HCT116 (cell line): ENCODE measurements at regions not wholly inside any gene's neighbourhood (a gene's known extent, or its start where the extent isn't known, plus 50 kb on each side); places are given as distances from the start of the nearest gene placed in this dataset.

Source experiments
- ATAC-seq: fragments of 200-7000 bp; cut with Tn5 transposase; 2 replicates; pipeline ENCODE4 v1.9.1; 2020; ENCODE audit warnings: mild to moderate bottlenecking, moderate library complexity
- BruUV-seq: library from RNA; stranded (reverse); fragments of 400-500 nt; replicated peaks from 2 replicates; lab custom pipeline; 2021; lab: Mats Ljungman, UMichigan
- CTCF ChIA-PET: fragments of 300-600 bp; sonication (Branson Sonifier 250); formaldehyde crosslinking; loops from one replicate; lab custom pipeline; 2021; ENCODE audit warnings: antibody characterized with exemption; lab: Charles Lee
- POLR2A ChIA-PET: fragments of 300-600, 350-600 bp; sonication (Branson Sonifier 250); formaldehyde crosslinking; loops from one replicate; lab custom pipeline; 2021; ENCODE audit warnings: antibody characterized with exemption; lab: Charles Lee
- RAD21 ChIA-PET, 2 experiments: fragments of 300-600 bp; sonication (Branson Sonifier 250); formaldehyde crosslinking; loops; one replicate each; lab custom pipeline; 2023; ENCODE audit warnings: low total read pairs in 2 of 2; ENCODE audit not compliant: uncharacterized antibody in 2 of 2, unreplicated experiment in 2 of 2, low non-redundant PET in 1 of 2; lab: Charles Lee
- DNase-seq: peaks from one replicate; pipeline ENCODE4 v3.0.0-alpha.2; 2010; ENCODE audit warnings: low read depth, low spot score
- H2AFZ ChIP-seq: fragments of 200-600 bp; shearing (Covaris generic), sonication (generic); 2 replicates; pipeline ENCODE4 v1.6.1; 2017; ENCODE audit warnings: low read depth, mixed run types, mixed read lengths, antibody characterized with exemption, low read length; ENCODE audit not compliant: poor library complexity, severe bottlenecking
- H3K27ac ChIP-seq: 2 replicates; pipeline ENCODE4 v1.5.1; 2012; ENCODE audit warnings: low read depth, low read length
- H3K27me3 ChIP-seq: fragments of 200-600 bp; sonication (generic); 2 replicates; pipeline ENCODE4 v1.6.1; 2016; ENCODE audit warnings: mixed run types, low read length, mixed read lengths; ENCODE audit not compliant: insufficient read depth
- H3K36me3 ChIP-seq, 2 experiments: fragments of 200-500 bp in 1 of 2; fragments of 200-600 bp in 1 of 2; sonication (Bioruptor generic) in 1 of 2; sonication (generic) in 1 of 2; 2 replicates each; pipeline versions ENCODE4 v1.5.1 to v1.6.1; 2014 to 2016; ENCODE audit warnings: low read length in 2 of 2, inconsistent platforms in 1 of 2, mixed read lengths in 1 of 2, mixed run types in 1 of 2; ENCODE audit not compliant: insufficient read depth in 2 of 2, control insufficient read depth in 1 of 2
- H3K4me1 ChIP-seq, 2 experiments: fragments of 200-600 bp in 1 of 2; sonication (generic) in 1 of 2; 2 replicates each; pipeline versions ENCODE4 v1.5.1 to v1.6.1; 2012 to 2017; ENCODE audit warnings: low read length in 2 of 2, inconsistent platforms in 1 of 2, mild to moderate bottlenecking in 1 of 2, mixed read lengths in 1 of 2, mixed run types in 1 of 2, moderate library complexity in 1 of 2; ENCODE audit not compliant: insufficient read depth in 2 of 2, control insufficient read depth in 1 of 2
- H3K4me2 ChIP-seq: fragments of 200-600 bp; sonication (generic); 2 replicates; pipeline ENCODE4 v1.6.1; 2017; ENCODE audit warnings: mixed run types, low read length, mixed read lengths
- H3K4me3 ChIP-seq, 2 experiments: fragments of 200-600 bp in 1 of 2; sonication (generic) in 1 of 2; replicated peaks in 1 of 2; 2 replicates each; pipeline ENCODE4 v1.5.1; 2011 to 2016; ENCODE audit warnings: low read length in 2 of 2, control low read depth in 1 of 2, low read depth in 1 of 2, mild to moderate bottlenecking in 1 of 2, mixed read lengths in 1 of 2, mixed run types in 1 of 2
- H3K79me2 ChIP-seq: fragments of 200-600 bp; sonication (generic); 2 replicates; pipeline ENCODE4 v1.6.1; 2017; ENCODE audit warnings: mild to moderate bottlenecking, mixed run types, low read length, moderate library complexity, mixed read lengths; ENCODE audit not compliant: insufficient read depth
- H3K9ac ChIP-seq: fragments of 200-600 bp; sonication (generic); 2 replicates; pipeline ENCODE4 v1.6.1; 2016; ENCODE audit warnings: low read length, mixed read lengths
- H3K9me2 ChIP-seq: fragments of 200-600 bp; sonication (generic), shearing (Covaris generic); 2 replicates; pipeline ENCODE4 v1.6.1; 2017; ENCODE audit warnings: mixed run types, mild to moderate bottlenecking, moderate library complexity; ENCODE audit not compliant: insufficient read depth
- H3K9me3 ChIP-seq, 2 experiments: fragments of 200-500 bp in 1 of 2; fragments of 200-600 bp in 1 of 2; sonication (Bioruptor generic) in 1 of 2; sonication (generic) in 1 of 2; 2 replicates each; pipeline ENCODE4 v1.6.1; 2014 to 2017; ENCODE audit warnings: low read length in 2 of 2, mixed read lengths in 2 of 2, inconsistent platforms in 1 of 2, low read depth in 1 of 2, mild to moderate bottlenecking in 1 of 2, mixed run types in 1 of 2, moderate library complexity in 1 of 2; ENCODE audit not compliant: control insufficient read depth in 1 of 2, insufficient read depth in 1 of 2
- H4K20me1 ChIP-seq: fragments of 200-600 bp; sonication (generic), shearing (Covaris generic); 2 replicates; pipeline ENCODE4 v1.6.1; 2017; ENCODE audit warnings: mixed run types, mild to moderate bottlenecking, moderate library complexity; ENCODE audit not compliant: insufficient read depth
- EZH2phosphoT487 ChIP-seq: fragments of 200-600 bp; IDR thresholded peaks from 2 replicates; pipeline ENCODE4 v1.6.1; 2018; ENCODE audit warnings: antibody characterized with exemption, borderline replicate concordance
- SRF ChIP-seq: IDR thresholded peaks from 2 replicates; pipeline ENCODE4 v1.6.1; 2012; ENCODE audit warnings: low read depth
- TCF7L2 ChIP-seq: IDR thresholded peaks from 2 replicates; pipeline ENCODE4 v1.7.0; 2011; ENCODE audit warnings: borderline replicate concordance, inconsistent platforms; ENCODE audit not compliant: insufficient read depth, insufficient read length; ENCODE audit errors: extremely low read depth
- YY1 ChIP-seq: IDR thresholded peaks from 2 replicates; pipeline ENCODE4 v1.6.1; 2011; ENCODE audit warnings: low read length, low read depth, moderate library complexity, mild to moderate bottlenecking; ENCODE audit not compliant: insufficient replicate concordance; ENCODE audit errors: extremely low read depth
- ZFX ChIP-seq: fragments of 450-650 bp; IDR thresholded peaks from 2 replicates; pipeline ENCODE4 v1.6.1; 2017
- intact Hi-C: fragments of 100-400 bp; cut with micrococcal nuclease; formaldehyde crosslinking; loops from 2 replicates; pipeline ENCODE4 v1.10.0; 2022
- TF ChIP-seq, protein P1 (sequence below): IDR thresholded peaks from 2 replicates; pipeline ENCODE4 v1.6.1; 2012
- TF ChIP-seq, protein P2 (sequence below), 3 experiments: fragments of 200-600 bp in 1 of 3; sonication (generic) in 1 of 3; IDR thresholded peaks in 2 of 3; conservative IDR thresholded peaks in 1 of 3; 2 replicates each; pipeline ENCODE4 v1.5.1; 2012 to 2017; ENCODE audit warnings: low read depth in 2 of 3, low read length in 2 of 3, antibody characterized with exemption in 1 of 3, borderline replicate concordance in 1 of 3, control low read depth in 1 of 3, mild to moderate bottlenecking in 1 of 3, mixed read lengths in 1 of 3, mixed run types in 1 of 3, moderate library complexity in 1 of 3; ENCODE audit not compliant: insufficient read depth in 1 of 3
- TF ChIP-seq, protein P3 (sequence below): IDR thresholded peaks from 2 replicates; pipeline ENCODE4 v1.6.1; 2012
- TF ChIP-seq, protein P4 (sequence below): IDR thresholded peaks from 2 replicates; pipeline ENCODE4 v1.6.1; 2011; ENCODE audit warnings: mild to moderate bottlenecking, low read length, moderate library complexity; ENCODE audit not compliant: insufficient replicate concordance; ENCODE audit errors: extremely low read depth
- TF ChIP-seq, protein P5 (sequence below): IDR thresholded peaks from 2 replicates; pipeline ENCODE4 v1.6.1; 2012; ENCODE audit warnings: low read depth

DNA sequence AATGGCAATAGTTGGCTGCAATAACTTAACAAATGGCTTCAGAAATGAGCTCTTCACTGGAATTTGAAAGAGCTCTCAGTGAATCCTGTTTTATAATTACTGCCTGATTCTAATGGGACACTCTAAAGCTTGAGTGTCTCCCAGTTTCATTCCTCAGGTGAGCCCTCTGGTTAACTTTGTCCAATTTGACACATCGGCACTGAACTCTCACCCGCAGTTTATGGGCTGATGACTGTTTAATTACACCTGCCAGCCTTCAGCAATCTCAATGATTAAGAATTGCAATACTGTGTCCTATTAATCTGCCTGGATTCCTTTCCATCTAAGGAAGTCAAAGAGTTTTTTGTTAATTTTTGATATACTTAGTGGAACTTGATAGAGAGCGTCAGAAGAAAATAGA lies 110.7 kb upstream of the NABP1 start:
- no TSS peak for BruUV-seq
- no peak overlapping the region for H3K4me2 ChIP-seq
- no peaks in the 10 kb centered on the region for H3K9me3 ChIP-seq
- H3K4me1 ChIP-seq, result peaks cover 2 to 9% of the 10 kb centered on the region in 2 experiments; a peak in 2 of 4 replicates
- intact Hi-C loops, result loop anchor here (5.0 kb wide), 1 partner anchor 230 kb away; no protein-coding TSS in a partner anchor
- no peak for ATAC-seq
- CTCF ChIA-PET, result interaction anchor here (1.5 to 2.1 kb wide), 4 partner anchors 12 to 595 kb away, joined by 5 to 9 read pairs (median 8); no protein-coding TSS in a partner anchor
- RAD21 ChIA-PET, result no interaction called here
- POLR2A ChIA-PET, result interaction anchor here (1.9 kb wide), 1 partner anchor 111 kb away, joined by 5 read pairs; the partner anchor contains the start of gene NABP1
- no peaks in the 10 kb centered on the region for H4K20me1 ChIP-seq
- DNase-seq, result no peak
- no peak overlapping the region for H2AFZ ChIP-seq
- no peak overlapping the region for H3K27ac ChIP-seq
- H3K4me3 ChIP-seq, result no peak overlapping the region
- no peaks in the 10 kb centered on the region for H3K27me3 ChIP-seq
- no peaks in the 10 kb centered on the region for H3K36me3 ChIP-seq
- TF ChIP-seq TCF7L2, result no peak
- TF ChIP-seq, protein P1, sequence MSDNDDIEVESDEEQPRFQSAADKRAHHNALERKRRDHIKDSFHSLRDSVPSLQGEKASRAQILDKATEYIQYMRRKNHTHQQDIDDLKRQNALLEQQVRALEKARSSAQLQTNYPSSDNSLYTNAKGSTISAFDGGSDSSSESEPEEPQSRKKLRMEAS, result no peak
- TF ChIP-seq, protein P2, sequence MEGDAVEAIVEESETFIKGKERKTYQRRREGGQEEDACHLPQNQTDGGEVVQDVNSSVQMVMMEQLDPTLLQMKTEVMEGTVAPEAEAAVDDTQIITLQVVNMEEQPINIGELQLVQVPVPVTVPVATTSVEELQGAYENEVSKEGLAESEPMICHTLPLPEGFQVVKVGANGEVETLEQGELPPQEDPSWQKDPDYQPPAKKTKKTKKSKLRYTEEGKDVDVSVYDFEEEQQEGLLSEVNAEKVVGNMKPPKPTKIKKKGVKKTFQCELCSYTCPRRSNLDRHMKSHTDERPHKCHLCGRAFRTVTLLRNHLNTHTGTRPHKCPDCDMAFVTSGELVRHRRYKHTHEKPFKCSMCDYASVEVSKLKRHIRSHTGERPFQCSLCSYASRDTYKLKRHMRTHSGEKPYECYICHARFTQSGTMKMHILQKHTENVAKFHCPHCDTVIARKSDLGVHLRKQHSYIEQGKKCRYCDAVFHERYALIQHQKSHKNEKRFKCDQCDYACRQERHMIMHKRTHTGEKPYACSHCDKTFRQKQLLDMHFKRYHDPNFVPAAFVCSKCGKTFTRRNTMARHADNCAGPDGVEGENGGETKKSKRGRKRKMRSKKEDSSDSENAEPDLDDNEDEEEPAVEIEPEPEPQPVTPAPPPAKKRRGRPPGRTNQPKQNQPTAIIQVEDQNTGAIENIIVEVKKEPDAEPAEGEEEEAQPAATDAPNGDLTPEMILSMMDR (IDR thresholded peaks at IDR 0.05 in 2 of 3, conservative IDR thresholded peaks at IDR 0.05 in 1 of 3; ENCODE audit: borderline replicate concordance in 1 of 3, insufficient read depth in 1 of 3, low read depth in 2 of 3, low read length in 2 of 3), result no peak
- TF ChIP-seq EZH2phosphoT487, result no peak
- TF ChIP-seq, protein P3, sequence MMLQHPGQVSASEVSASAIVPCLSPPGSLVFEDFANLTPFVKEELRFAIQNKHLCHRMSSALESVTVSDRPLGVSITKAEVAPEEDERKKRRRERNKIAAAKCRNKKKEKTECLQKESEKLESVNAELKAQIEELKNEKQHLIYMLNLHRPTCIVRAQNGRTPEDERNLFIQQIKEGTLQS, result no peak
- TF ChIP-seq SRF, result no peak
- no peak for TF ChIP-seq ZFX
- TF ChIP-seq, protein P4, sequence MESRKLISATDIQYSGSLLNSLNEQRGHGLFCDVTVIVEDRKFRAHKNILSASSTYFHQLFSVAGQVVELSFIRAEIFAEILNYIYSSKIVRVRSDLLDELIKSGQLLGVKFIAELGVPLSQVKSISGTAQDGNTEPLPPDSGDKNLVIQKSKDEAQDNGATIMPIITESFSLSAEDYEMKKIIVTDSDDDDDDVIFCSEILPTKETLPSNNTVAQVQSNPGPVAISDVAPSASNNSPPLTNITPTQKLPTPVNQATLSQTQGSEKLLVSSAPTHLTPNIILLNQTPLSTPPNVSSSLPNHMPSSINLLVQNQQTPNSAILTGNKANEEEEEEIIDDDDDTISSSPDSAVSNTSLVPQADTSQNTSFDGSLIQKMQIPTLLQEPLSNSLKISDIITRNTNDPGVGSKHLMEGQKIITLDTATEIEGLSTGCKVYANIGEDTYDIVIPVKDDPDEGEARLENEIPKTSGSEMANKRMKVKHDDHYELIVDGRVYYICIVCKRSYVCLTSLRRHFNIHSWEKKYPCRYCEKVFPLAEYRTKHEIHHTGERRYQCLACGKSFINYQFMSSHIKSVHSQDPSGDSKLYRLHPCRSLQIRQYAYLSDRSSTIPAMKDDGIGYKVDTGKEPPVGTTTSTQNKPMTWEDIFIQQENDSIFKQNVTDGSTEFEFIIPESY, result no peak
- TF ChIP-seq YY1, result no peak
- TF ChIP-seq, protein P5, sequence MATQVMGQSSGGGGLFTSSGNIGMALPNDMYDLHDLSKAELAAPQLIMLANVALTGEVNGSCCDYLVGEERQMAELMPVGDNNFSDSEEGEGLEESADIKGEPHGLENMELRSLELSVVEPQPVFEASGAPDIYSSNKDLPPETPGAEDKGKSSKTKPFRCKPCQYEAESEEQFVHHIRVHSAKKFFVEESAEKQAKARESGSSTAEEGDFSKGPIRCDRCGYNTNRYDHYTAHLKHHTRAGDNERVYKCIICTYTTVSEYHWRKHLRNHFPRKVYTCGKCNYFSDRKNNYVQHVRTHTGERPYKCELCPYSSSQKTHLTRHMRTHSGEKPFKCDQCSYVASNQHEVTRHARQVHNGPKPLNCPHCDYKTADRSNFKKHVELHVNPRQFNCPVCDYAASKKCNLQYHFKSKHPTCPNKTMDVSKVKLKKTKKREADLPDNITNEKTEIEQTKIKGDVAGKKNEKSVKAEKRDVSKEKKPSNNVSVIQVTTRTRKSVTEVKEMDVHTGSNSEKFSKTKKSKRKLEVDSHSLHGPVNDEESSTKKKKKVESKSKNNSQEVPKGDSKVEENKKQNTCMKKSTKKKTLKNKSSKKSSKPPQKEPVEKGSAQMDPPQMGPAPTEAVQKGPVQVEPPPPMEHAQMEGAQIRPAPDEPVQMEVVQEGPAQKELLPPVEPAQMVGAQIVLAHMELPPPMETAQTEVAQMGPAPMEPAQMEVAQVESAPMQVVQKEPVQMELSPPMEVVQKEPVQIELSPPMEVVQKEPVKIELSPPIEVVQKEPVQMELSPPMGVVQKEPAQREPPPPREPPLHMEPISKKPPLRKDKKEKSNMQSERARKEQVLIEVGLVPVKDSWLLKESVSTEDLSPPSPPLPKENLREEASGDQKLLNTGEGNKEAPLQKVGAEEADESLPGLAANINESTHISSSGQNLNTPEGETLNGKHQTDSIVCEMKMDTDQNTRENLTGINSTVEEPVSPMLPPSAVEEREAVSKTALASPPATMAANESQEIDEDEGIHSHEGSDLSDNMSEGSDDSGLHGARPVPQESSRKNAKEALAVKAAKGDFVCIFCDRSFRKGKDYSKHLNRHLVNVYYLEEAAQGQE, result no peak
- TF ChIP-seq, all 23 proteins: peak for 0
- Histone ChIP-seq H3K9ac (no peak overlapping the region), H3K9me2 (no peaks in the 10 kb centered on the region), H3K79me2 (no peaks in the 10 kb centered on the region)
